GM13976 (cell line): ENCODE measurements at regions not wholly inside any gene's neighbourhood (a gene's known extent, or its start where the extent isn't known, plus 50 kb on each side); places are given as distances from the start of the nearest gene placed in this dataset.

ENCODE experiments used
- DNase-seq: peaks from one replicate; pipeline ENCODE4 v3.0.0; 2012; ENCODE audit warnings: low spot score
- in situ Hi-C: fragments of 300-500 bp; cut with MboI; formaldehyde crosslinking; loops from one replicate; pipeline ENCODE4 v1.12.0; 2022; ENCODE audit warnings: low sequenced_read_pairs, mixed read lengths, inconsistent platforms; ENCODE audit not compliant: unreplicated experiment
- TF ChIP-seq, protein P1 (sequence below): IDR thresholded peaks from 2 replicates; pipeline ENCODE4 v1.5.1; 2012; ENCODE audit warnings: borderline replicate concordance, mild to moderate bottlenecking; ENCODE audit not compliant: insufficient read depth; ENCODE audit errors: extremely low read depth, missing control alignments, control extremely low read depth

GRCh38 chr5:15220642-15221173 lies 279.3 kb upstream of the FBXL7 start:
- no peak for DNase-seq
- TF ChIP-seq, protein P1, sequence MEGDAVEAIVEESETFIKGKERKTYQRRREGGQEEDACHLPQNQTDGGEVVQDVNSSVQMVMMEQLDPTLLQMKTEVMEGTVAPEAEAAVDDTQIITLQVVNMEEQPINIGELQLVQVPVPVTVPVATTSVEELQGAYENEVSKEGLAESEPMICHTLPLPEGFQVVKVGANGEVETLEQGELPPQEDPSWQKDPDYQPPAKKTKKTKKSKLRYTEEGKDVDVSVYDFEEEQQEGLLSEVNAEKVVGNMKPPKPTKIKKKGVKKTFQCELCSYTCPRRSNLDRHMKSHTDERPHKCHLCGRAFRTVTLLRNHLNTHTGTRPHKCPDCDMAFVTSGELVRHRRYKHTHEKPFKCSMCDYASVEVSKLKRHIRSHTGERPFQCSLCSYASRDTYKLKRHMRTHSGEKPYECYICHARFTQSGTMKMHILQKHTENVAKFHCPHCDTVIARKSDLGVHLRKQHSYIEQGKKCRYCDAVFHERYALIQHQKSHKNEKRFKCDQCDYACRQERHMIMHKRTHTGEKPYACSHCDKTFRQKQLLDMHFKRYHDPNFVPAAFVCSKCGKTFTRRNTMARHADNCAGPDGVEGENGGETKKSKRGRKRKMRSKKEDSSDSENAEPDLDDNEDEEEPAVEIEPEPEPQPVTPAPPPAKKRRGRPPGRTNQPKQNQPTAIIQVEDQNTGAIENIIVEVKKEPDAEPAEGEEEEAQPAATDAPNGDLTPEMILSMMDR: no peak
- in situ Hi-C loops: no loop called here

GRCh38 chr5:15215056-15215455 lies 284.9 kb upstream of the FBXL7 start:
- in situ Hi-C loops: no loop called here
- DNase-seq: no peak
- TF ChIP-seq, protein P1: no peak

GRCh38 chr5:15214010-15214409 lies 286.0 kb upstream of the FBXL7 start:
- in situ Hi-C loops: no loop called here
- no peak for DNase-seq
- TF ChIP-seq, protein P1: no peak

DNA sequence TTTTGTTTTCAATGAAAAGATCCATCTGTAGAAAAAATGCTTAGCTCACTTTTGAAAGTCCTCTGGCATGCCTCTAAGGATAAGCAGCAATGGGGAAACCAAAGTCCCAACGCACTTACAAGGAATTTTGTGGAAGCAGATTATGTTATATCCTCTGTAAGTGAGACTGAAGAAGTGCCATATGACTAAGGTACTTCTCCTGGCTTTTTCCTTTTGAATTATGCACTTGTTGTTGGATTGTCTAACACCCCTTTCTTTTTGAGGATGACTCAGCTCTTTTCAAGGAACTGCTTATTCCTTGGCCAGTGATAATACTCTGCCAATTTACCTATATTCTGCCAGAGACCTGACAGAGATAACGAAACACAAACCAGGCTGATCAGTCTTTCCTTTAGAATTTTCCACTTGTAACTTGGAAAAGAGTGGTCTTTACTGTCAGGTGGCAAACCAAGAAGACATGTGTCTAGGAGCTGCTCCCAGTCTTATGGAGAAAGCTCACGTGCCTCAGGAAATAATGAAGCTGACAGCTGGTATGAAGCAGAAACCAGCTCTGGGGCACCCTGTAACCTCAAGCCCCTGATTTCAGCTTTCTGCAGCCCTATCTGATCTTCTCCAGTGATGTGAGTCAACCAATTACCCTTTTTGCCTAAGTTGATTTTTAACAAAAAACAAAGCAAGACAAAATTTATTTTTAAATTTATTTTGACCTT lies 290.8 kb upstream of the FBXL7 start:
- in situ Hi-C loops: no loop called here
- TF ChIP-seq, protein P1: no peak
- no peak for DNase-seq

- DNase-seq: no peak
- in situ Hi-C loops: no loop called here
- TF ChIP-seq, protein P1: no peak
Observed at GRCh38 chr5:15206133-15206532, 293.8 kb upstream of the FBXL7 start.

- in situ Hi-C loops: no loop called here
- TF ChIP-seq, protein P1: no peak
- DNase-seq: no peak
Observed at GRCh38 chr5:15203376-15203775, 296.6 kb upstream of the FBXL7 start.
